Activated CD8-positive, alpha-beta memory T cell treated with anti-CD3 and anti-CD28 coated beads for 36 hours (primary cell): ENCODE measurements at regions not wholly inside any gene's neighbourhood (a gene's known extent, or its start where the extent isn't known, plus 50 kb on each side); places are given as distances from the start of the nearest gene placed in this dataset.

Experiments used
- CTCF ChIA-PET: fragments of 350-600 bp; sonication (Branson Sonifier 250); formaldehyde crosslinking; loops from one replicate; lab custom pipeline; 2021; ENCODE audit warnings: antibody characterized with exemption; lab: Charles Lee
- POLR2A ChIA-PET: fragments of 350-600 bp; sonication (Branson Sonifier 250); formaldehyde crosslinking; loops from one replicate; lab custom pipeline; 2021; ENCODE audit warnings: antibody characterized with exemption; lab: Charles Lee

- ChIA-PET CTCF (no interaction called here), POLR2A (no interaction called here)
Observed at GRCh38 chr5:61808909-61809308, 476.9 kb downstream of the ZSWIM6 start.

- CTCF ChIA-PET, result no interaction called here
Observed at GRCh38 chr5:61809651-61810050, 477.6 kb downstream of the ZSWIM6 start.

GRCh38 chr5:61811052-61811451 lies 479.0 kb downstream of the ZSWIM6 start:
- POLR2A ChIA-PET, result no interaction called here
- CTCF ChIA-PET, result no interaction called here

More at GRCh38 chr5:61809651-61810050, 477.6 kb downstream of the ZSWIM6 start:
- POLR2A ChIA-PET, result no interaction called here

- POLR2A ChIA-PET, result no interaction called here
- CTCF ChIA-PET, result no interaction called here
Observed at GRCh38 chr5:61813361-61813760, 481.3 kb downstream of the ZSWIM6 start.

- ChIA-PET CTCF (no interaction called here), POLR2A (no interaction called here)
Observed at GRCh38 chr5:61815339-61815738, 483.3 kb downstream of the ZSWIM6 start.

GRCh38 chr5:61816146-61816545 lies 484.1 kb downstream of the ZSWIM6 start:
- ChIA-PET POLR2A (no interaction called here), CTCF (no interaction called here)

- ChIA-PET CTCF (no interaction called here), POLR2A (no interaction called here)
Observed at GRCh38 chr5:61816585-61817450, 484.8 kb downstream of the ZSWIM6 start.

- CTCF ChIA-PET, result no interaction called here
Observed at GRCh38 chr5:61817472-61818326, 485.6 kb downstream of the ZSWIM6 start.

GRCh38 chr5:61820836-61821235 lies 485.2 kb upstream of the KIF2A start:
- ChIA-PET CTCF (no interaction called here), POLR2A (no interaction called here)

More at GRCh38 chr5:61817472-61818326, 485.6 kb downstream of the ZSWIM6 start:
- POLR2A ChIA-PET, result no interaction called here

GRCh38 chr5:61821561-61821960 lies 484.4 kb upstream of the KIF2A start:
- POLR2A ChIA-PET, result no interaction called here
- CTCF ChIA-PET, result no interaction called here

- POLR2A ChIA-PET, result no interaction called here
Observed at GRCh38 chr5:61822584-61822983, 483.4 kb upstream of the KIF2A start.

GRCh38 chr5:61823065-61823464 lies 482.9 kb upstream of the KIF2A start:
- ChIA-PET CTCF (no interaction called here), POLR2A (no interaction called here)

More at GRCh38 chr5:61822584-61822983, 483.4 kb upstream of the KIF2A start:
- CTCF ChIA-PET, result no interaction called here

GRCh38 chr5:61823781-61824180 lies 482.2 kb upstream of the KIF2A start:
- ChIA-PET CTCF (no interaction called here), POLR2A (no interaction called here)

- CTCF ChIA-PET, result no interaction called here
Observed at GRCh38 chr5:61824396-61824795, 481.6 kb upstream of the KIF2A start.

GRCh38 chr5:61827445-61827975 lies 478.5 kb upstream of the KIF2A start:
- POLR2A ChIA-PET, result no interaction called here
- CTCF ChIA-PET, result no interaction called here

More at GRCh38 chr5:61824396-61824795, 481.6 kb upstream of the KIF2A start:
- POLR2A ChIA-PET, result no interaction called here

GRCh38 chr5:61828856-61829255 lies 477.1 kb upstream of the KIF2A start:
- ChIA-PET POLR2A (no interaction called here), CTCF (no interaction called here)

- ChIA-PET CTCF (no interaction called here), POLR2A (no interaction called here)
Observed at GRCh38 chr5:61831736-61832135, 474.3 kb upstream of the KIF2A start.

GRCh38 chr5:61837788-61838187 lies 468.2 kb upstream of the KIF2A start:
- ChIA-PET POLR2A (no interaction called here), CTCF (no interaction called here)

- CTCF ChIA-PET, result no interaction called here
- POLR2A ChIA-PET, result no interaction called here
Observed at GRCh38 chr5:61840361-61840760, 465.6 kb upstream of the KIF2A start.

- POLR2A ChIA-PET, result no interaction called here
- CTCF ChIA-PET, result no interaction called here
Observed at GRCh38 chr5:61842840-61843239, 463.2 kb upstream of the KIF2A start.
